HUDEP-2 (cell line): ENCODE measurements at regions not wholly inside any gene's neighbourhood (a gene's known extent, or its start where the extent isn't known, plus 50 kb on each side); places are given as distances from the start of the nearest gene placed in this dataset.
"Not testable (repeated sequence)": the region's sequence is repeated elsewhere in the genome, so short reads cannot be mapped to it uniquely, and the experiment has no call there.

Experiments
- DNase-seq, 76 experiments: peaks; one replicate each; lab custom pipeline; 2025; ENCODE audit not compliant: unreplicated experiment in 76 of 76; lab: John Stamatoyannopoulos, UW

- DNase-seq: no peak
Measured at GRCh38 chr3:82208002-82208710, 446.7 kb upstream of the GBE1 start.

DNA sequence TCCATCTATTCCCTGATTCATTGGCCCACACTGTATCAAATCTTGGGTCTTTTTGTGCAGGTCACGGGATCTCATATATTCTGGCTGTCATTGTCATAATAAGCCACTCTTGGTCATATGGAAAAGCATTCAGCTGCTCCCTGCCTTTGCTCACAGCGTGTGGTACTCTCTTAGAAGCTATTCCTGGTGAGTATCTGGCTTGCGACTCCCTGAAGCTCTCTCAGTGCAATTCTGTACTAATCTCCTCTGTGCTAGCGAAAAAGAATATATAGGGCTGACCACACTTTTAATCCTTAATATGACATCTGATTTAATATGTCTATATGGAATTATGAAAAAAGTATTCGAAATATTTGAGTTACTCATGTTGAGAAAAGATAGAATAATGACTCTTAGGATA, 440.8 kb upstream of the GBE1 start:
- no peak for DNase-seq

- no peak for DNase-seq
Measured at GRCh38 chr3:82201316-82201715, 439.9 kb upstream of the GBE1 start.

- no peak for DNase-seq
Measured at GRCh38 chr3:82198009-82198408, 436.6 kb upstream of the GBE1 start.

GRCh38 chr3:82196645-82197044, 435.2 kb upstream of the GBE1 start:
- DNase-seq: no peak

- DNase-seq: no peak
Measured at GRCh38 chr3:82194870-82195269, 433.4 kb upstream of the GBE1 start.

GRCh38 chr3:82186017-82186416, 424.6 kb upstream of the GBE1 start:
- DNase-seq: no peak

GRCh38 chr3:82179291-82179690, 417.8 kb upstream of the GBE1 start:
- DNase-seq: no peak

- DNase-seq: no peak
Measured at GRCh38 chr3:82178291-82178690, 416.8 kb upstream of the GBE1 start.

- DNase-seq: no peak
Measured at GRCh38 chr3:82177774-82178173, 416.3 kb upstream of the GBE1 start.

- no peak for DNase-seq
Measured at GRCh38 chr3:82165266-82165665, 403.8 kb upstream of the GBE1 start.

DNA sequence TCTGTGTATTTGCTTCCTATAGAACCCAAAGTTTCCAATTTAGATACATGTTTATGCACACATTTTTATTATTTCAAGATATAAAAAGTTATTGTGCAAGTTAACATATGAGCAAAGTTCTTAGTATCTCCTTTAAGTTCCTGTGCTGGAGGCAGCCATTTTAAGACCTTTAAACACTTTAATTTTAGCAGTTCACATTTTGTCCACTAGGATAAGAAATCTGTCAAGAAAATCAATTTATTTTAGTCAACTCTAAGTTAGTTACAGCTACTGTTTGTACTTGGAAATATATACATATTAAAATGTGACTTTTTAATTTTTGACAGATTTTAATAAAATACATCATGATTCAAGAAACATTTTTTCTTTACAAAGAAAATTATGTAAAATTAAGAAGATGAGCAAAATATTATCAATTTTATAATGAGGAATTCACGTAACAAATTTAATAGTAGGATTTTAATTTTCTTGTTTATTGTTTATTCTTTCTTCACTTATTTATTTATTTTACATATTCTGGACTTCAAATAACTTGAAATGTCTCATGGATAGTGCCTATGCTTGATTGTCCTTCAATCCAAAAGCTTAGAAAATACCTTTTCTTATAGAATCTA, 402.6 kb upstream of the GBE1 start:
- DNase-seq: peak in 3 of 76 experiments; percentile 1 to 29 (median 3)

DNA sequence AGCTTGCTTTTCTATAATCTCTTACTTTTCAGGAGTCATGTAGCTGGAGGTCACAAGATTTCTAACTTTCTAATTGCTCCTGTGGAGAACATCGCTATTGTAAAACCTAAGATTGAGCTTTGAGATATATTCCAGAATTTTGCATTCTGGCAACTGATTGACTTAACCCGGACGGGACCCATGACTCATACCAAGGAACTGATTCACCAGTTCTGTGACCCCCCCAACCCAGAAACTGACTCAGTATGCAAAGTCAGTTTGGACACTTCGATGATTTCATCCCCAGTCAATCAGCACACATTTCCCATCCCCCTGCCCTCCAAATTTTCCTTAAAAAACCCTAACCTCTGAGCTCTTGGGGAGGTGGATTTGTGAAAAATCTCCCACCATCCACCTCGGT, 396.5 kb upstream of the GBE1 start:
- DNase-seq: no peak

GRCh38 chr3:82153892-82154291, 392.4 kb upstream of the GBE1 start:
- DNase-seq: not testable (repeated sequence)

- no peak for DNase-seq
Measured at GRCh38 chr3:82145742-82146141, 384.3 kb upstream of the GBE1 start.

DNA sequence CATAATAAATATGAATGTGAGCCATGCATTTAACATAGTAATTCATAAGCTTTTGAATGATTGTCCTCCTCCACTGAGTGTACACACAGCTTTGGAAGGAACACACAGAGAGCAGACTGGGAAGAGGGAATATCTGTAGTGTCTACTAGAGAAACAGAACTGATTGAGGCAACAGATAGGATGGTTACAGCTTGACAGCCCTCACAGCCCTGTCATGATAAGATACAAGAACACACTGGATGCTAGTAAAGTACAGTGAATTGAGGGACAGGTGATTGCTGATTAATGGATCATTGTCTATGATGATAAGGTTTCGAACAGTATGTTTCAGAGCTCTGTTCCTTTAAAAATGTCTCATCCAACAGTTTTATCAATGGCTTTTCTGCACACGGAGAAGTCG, 383.4 kb upstream of the GBE1 start:
- peak in 3 of 76 experiments; percentile 7 to 27 (median 7) for DNase-seq

GRCh38 chr3:82143661-82144412, 382.4 kb upstream of the GBE1 start:
- DNase-seq: no peak

- DNase-seq: no peak
Measured at GRCh38 chr3:82141592-82141991, 380.1 kb upstream of the GBE1 start.

DNA sequence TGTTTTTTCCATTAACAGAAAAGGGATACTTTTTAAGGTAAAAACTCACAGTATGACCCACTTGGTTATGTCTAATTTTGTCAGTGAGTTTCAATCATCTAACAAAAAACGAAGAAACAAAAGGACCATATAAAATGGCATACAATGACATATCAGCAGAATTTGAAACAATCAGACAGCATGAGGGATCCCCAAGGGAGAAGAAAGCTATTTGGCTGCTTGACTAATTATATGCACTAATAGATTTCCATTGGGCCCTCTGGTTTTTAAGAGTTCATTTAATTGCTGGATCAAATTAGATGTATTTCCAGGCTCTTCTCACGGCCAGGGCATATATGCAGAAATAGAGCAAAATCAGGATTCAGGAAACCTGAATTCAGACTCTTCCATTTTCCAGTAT, 376.4 kb upstream of the GBE1 start:
- DNase-seq: no peak

DNA sequence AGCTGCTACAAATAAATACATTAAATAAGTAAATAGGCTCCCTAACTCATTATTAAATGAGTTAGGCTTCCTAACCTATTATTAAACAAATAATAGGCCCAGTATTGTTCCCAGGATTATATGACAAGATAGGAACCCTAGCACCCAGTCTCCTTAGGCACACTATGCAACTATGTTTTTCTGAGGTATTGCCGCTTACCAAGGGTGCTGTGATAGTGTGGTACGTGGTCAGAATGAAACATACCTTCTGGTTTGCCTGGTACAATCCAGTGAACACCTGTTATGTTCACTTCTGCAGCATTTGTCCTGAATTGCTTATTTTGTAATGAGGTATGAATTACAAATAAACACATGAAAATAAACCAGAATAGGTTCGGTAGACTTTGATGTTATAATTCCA, 375.6 kb upstream of the GBE1 start:
- DNase-seq: no peak

DNA sequence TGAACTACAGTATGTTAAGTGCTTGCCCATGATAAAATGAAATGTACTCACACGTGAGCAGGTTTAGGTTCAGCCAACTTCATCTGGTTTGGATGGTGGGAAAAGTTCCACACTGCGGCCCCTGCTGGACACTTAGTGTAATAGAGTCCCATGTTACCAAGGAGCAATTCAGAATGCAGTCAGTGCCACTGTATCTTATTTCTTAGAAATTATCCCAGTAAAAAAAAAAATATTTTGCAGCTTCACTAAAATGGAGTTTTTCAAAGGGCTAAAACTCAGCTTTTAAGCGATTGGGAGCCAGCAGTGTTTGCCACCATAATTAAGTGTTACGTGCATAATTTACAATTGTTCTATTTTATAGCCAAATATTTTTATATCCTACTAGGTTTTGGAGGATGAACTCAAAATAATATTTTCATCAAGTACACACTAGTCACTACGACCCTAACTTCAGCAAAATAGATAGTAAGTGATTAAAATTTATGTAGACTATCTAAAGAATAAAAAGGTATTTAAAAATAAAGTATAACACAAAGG, 371.7 kb upstream of the GBE1 start:
- peak in 30 of 76 experiments; percentile 0 to 44 (median 12) for DNase-seq
